GM18867 (cell line): ENCODE measurements at regions not wholly inside any gene's neighbourhood (a gene's known extent, or its start where the extent isn't known, plus 50 kb on each side); places are given as distances from the start of the nearest gene placed in this dataset.
A peak's percentile ranks its signal among the peaks of the same experiment; 100 is the strongest.
"Not testable (repeated sequence)": the region's sequence is repeated elsewhere in the genome, so short reads cannot be mapped to it uniquely, and the experiment has no call there.

Source experiments
- ATAC-seq: cut with Tn5 transposase; IDR thresholded peaks from one replicate; pipeline ENCODE4 v1.9.1; 2021; ENCODE audit warnings: mild to moderate bottlenecking, moderate library complexity; ENCODE audit not compliant: unreplicated experiment

DNA sequence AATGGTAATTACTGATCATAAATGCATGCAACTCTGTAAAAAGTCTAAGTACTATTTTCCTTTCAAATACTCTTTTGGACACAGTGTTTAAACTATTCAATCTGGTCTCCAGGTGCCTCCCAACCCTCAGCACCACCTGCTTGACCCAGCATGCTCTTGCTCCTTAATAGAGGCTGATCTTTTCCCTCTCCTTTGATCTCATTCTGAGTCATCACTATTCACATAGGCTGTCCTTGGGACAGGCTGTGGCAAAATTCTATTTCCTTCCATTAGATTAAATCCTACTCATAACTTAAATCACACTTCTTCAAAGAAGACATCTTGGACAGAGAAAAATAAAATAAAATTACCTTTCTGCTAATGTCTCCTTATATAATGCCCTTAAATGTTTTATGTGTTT, 199.4 kb upstream of the ST8SIA4 start:
- no peak for ATAC-seq

DNA sequence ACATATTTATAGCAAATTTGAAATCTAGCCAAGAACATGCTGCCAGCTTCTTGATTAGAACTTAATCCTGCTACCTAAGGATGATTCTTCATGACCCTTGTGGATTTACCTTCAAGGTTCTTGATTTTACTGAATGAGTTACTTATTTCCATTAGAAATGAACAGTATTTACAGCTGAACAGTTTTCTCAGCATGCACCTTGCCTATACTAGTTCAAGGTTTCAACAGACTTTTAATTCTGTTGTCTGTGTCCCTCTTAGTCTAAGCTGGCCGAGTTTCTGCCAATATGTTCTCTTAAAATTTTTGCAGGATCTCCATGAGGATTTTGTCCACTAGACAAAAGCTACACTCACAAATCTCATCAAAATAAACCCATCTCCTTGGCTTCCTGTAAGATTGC, 188.8 kb upstream of the ST8SIA4 start:
- no peak for ATAC-seq

DNA sequence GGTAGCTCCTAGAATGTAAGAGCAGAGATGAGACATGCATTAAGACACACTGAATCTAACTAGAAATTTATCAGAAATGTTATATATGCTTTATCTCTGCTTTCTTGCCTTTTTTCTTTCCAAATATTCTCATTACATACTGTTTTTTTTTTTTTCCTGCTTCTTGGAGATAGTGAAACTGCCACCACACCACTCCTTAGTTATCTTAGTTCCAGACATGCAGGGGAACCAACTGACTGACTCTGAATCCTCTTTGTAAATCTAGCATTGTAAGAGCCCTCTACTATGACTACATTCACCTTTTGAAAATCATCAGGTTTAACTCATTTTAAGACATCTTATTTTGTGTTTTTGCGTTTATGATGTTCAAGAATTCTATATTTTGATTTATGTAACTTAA, 181.3 kb upstream of the ST8SIA4 start:
- no peak for ATAC-seq

DNA sequence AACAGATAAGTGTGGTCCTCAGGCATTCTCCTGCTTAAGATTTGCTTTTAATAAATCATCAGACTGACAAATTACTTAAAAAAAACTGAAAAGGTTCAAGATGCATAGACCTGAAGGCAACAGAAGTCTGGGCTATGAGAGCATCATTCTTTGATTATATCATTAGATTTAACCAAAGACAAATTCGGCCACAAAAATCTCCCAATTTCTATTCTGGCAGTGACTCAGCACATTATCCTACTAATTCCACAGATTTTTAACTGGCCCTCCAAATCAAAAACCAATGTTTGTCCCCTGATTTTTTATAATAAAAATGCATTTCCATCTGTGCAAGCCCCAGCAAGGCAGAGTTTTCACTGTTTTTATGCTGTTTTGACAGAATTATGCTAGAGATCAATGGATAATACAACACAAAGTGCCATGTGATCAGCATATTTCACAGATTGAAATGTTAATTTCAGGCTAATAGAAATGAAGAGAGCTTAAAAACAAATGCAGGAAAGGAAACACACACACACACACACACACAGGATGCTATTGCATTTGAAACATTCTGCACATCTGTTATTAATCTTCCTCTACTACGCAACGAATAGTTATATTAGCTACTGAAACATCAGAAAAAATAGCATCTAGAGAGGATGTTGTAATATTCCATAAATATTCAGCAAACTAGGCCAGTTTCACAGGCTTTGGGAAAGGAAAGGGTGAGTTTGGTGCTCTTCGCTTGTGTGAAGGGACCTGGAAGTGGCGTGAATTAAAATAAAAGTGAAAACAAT, 177.6 kb upstream of the ST8SIA4 start:
- ATAC-seq, result no peak

DNA sequence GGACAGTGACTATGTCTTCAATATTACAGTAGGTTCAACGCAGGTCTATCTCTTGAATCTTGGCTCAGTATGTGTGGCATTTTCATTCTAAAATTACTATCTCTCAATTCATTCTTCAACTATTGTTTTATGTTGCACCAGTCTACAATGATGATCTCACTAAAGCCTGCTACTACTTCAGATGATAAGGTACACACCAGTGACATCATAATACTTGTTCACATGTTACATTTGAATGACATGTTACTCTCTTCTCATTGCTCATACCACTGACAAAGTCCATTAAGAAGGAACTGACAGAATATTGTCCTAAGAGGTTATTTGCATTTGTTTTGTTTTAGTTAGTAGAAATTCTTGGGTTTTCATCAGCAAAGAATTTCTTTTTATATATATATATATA, 165.2 kb upstream of the ST8SIA4 start:
- ATAC-seq, result no peak

DNA sequence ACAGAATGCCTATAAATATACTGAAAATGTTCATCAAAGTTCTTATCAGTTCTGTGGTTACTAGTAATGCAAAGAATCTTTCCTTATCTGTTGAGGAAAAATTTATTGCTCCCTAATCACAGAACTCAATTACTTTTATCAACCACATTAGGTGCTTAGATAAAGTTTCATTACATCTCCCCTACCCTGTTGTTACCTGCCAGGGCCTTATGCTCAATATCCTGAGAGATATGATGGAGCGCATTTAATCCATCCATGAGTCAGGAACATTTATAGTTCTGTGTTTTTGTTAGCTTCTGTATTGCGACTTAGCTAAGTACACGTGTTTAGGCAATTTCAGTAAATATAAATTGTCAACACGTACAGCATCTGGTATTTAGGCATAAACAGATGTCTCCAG, 164.3 kb upstream of the ST8SIA4 start:
- no peak for ATAC-seq

DNA sequence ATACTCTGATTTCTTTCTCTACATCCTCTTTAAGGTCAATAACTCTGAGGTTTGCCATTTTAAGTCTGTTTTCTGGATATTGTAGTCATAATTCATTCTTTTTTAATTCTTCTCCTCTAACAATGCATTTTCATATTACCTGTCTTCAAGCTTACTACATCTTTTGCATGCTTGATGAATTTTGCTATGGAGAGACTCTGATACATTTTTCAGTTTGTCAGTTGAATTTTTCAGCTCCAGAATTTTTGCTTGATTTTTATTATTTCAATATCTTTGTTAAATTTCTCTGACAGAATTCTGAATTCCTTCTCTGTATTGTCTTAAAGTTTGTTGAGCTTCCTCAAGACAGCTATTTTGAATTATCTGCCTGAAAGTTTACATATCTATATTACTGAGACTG, 159.8 kb upstream of the ST8SIA4 start:
- no peak for ATAC-seq

DNA sequence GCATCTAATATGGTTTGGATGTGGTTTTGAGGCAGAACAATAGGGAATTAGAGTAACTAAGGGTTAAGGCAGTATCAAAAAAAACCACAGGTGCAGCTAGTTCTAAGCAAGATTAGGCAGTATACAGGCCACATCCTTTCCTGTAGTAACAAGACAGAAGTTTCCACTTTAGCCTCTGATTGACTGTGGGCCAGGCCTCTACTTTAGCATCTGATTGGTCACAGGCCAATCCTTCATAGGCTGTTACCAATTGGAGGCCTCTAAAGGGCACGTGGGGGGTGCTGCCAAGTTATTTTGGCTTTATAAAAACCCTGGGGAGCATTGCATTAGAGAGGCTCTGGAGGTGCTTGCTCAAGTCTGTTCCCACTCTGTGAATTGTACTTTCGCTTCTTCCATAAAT, 144.1 kb upstream of the ST8SIA4 start:
- ATAC-seq, result peak; percentile 51

DNA sequence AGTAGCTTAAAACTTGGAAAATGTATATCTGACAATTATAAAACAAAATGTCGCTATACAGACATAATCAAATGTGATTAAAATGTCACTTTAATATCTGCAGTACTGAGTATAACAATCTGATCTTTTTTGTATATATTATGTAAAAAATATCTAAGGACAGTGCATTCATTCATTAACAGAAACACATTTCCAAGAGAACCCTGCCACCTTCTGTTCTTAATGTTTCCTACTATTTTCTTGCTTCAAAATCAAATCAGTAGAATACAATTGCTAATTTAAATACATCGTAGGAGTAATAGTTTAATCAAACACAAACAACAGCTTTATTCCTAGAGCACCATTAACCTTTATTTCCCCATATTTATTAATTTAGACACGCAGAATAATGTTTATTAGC, 142.6 kb upstream of the ST8SIA4 start:
- no peak for ATAC-seq

DNA sequence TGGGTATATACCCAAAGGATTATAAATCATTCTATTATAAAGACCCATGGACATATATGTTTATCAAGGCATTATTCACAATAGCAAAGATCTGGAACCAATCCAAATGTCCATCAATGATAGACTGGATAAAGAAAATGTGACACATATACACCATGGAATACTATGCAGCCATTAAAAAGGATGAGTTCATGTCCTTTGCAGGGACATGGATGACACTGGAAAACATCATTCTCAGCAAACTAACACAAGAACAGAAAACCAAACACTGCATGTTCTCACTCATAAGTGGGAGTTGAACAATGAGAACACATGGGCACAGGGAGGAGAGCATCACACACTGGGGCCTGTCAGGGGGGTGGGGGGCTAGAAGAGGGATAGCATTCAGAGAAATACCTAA, 136.9 kb upstream of the ST8SIA4 start:
- not testable (repeated sequence) for ATAC-seq

DNA sequence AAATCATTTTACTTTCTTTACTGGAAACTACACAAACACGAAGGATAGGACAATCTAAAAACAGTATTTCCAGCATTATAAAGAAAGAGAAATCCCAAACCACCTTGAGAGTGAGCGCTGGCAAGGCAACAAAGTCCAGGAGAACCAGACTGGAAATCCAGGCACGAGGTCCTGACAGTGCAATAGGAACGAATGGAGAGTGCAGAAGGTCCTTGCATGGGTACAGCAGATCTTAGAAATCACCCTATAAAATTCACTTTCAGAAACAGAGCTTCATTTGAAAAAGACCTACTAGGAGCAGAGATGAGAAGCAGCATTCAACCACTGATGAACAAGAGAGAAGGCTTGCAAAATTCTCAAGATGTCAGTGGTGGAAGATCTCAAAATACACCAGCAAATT, 133.7 kb upstream of the ST8SIA4 start:
- ATAC-seq, result no peak

DNA sequence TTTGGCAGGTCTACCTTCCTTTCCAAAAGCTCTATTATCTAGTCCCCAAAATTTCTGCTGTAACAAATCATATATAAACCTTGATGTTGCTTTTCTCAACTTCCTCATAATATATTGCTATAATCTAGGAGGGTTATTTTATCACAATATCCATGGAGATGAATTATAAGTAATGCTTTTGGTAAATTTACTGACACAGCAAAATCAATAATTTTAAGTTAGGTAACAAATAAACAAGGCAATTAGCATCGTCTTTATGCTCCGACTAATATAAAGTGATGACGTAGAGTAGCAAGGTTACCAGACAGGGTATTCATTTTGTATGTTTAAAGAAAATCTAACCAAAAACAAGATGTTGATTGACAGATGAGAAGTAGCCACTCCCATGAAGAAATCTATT, 132.3 kb upstream of the ST8SIA4 start:
- no peak for ATAC-seq

DNA sequence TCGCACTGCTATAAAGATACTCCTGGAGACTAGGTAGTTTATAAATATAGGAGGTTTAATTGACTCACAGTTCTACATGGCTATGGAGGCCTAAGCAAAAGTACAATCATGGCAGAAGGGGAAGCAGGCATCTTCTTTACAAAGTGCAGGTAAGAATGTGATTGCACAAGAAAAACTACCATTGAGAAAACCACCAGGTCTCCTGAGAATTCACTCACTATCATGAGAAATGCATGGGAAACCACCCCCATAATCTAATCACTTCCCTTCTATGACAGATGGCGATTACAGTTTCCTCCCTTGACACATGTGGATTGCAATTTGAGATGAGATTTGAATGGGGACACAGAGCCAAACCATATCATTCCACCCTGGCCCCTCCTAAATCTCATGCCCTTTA, 121.2 kb upstream of the ST8SIA4 start:
- ATAC-seq, result no peak

DNA sequence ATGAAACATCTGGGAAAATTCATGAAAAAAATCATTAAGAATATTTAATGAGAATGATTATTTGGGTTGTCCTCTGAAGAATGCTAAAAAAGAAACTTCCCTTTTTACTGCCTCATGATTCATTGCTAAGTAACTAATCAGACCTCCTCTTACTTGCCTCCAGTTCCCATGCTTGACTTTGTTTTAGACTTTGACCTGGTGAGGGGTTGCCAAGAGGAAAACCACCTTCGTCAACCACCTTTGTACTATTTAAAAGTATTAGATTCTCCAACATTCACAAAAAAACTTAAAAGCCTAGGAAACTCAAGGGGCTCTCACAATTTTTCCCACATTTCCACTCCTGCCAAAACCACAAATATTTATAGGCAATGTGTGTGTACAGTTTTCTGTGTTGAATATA, 115.2 kb upstream of the ST8SIA4 start:
- no peak for ATAC-seq

DNA sequence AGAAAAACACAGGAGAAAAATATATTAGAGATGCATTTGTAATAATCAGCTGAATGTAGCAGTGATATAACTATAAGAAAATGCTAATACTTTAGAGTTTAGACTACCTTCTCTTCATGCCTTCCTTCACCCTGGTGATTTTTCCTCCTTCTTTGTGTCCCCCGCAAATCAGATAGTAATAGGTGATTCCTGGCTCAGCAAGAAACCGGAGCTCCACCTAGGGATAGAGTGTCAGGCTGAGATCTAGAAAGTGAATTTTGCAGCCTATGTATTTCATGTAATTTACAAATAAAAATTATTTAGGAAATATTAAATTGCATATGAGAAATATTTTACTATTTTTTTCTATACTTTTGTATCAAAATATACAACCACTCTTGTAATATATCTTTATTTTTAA, 109.8 kb upstream of the ST8SIA4 start:
- ATAC-seq, result no peak

DNA sequence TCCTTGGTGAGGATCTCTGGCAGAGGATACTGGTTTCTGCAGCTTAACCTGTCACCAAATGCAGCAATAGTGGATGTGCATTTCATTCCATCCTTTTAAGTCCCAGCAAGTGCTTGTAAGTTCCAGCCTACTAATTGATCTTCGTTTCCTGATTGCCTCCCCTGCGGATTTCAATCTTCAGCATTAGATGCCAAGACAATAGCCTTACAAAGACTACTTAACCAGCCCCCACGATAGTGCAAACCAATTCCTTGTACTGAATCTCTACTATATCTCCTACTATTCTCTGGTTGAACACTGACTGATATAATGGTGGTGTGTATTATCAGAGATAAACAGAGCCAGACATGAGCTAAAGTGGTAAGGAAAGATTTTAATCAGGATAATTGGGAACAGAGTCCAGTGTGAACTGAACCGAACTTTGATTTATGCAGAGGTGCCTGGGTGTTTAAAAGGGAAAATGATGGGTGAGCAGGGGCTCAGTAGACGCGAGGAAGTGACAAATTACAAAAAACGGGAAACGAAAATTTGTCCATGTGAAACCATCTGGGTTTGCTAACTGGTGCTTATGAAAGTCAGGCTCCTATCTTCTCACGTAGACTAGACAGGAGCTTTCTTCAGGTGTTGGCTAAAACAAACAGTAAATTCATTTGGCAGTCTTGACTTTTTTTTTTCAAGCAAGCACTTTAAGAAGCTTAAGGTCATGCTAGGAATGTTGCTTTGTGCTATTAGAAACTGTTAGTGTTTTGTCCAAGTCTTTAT, 106.9 kb upstream of the ST8SIA4 start:
- peak; percentile 93 for ATAC-seq

DNA sequence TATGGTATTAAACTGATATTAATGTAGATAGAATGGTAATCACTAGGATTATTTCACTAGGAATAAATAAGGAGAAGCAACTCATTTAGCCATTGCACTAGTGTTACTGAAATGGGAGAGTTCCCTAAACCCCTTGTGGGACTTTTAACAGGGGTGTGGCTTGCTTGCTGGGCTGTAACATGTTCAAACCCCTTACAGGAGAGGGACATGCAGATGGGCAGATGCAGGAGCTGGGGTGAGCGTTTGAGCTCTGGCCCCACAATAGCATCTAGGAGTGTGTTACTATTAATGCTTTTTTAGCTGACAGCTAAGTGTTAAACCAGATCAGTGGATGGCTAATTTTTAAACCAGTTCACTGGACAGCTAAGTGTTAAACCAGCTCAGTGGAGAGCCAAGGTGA, 89.3 kb upstream of the ST8SIA4 start:
- ATAC-seq, result no peak

DNA sequence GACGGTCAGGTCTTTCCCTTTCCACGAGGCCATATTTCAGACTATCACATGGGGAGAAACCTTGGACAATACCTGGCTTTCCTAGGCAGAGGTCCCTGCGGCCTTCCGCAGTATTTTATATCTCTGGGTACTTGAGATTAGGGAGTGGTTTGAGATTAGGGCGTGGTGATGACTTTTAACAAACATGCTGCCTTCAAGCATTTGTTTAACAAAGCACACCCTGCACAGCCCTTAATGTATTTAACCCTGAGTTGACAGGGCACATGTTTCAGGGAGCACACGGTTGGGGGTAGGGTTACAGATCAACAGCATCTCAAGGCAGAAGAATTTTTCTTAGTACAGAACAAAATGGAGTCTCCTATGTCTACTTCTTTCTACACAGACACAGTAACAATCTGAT, 80.5 kb upstream of the ST8SIA4 start:
- ATAC-seq, result not testable (repeated sequence)

DNA sequence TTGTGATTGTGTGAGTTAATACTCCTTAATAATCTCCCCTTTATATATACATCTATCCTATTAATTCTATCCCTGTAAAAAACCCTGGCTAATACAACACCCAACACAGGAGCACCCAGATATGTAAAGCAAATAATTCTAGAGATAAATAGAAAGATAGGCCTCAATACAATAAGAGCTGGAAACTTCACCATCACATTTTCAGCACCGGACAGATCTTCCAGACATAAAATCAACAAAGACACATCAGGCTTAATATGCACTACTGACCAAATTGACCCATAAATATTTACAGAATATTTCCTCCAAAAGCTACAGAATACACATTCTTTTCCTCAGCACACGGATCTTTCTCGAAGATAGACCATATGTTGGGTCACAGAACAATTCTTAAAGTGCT, 71.0 kb upstream of the ST8SIA4 start:
- no peak for ATAC-seq

DNA sequence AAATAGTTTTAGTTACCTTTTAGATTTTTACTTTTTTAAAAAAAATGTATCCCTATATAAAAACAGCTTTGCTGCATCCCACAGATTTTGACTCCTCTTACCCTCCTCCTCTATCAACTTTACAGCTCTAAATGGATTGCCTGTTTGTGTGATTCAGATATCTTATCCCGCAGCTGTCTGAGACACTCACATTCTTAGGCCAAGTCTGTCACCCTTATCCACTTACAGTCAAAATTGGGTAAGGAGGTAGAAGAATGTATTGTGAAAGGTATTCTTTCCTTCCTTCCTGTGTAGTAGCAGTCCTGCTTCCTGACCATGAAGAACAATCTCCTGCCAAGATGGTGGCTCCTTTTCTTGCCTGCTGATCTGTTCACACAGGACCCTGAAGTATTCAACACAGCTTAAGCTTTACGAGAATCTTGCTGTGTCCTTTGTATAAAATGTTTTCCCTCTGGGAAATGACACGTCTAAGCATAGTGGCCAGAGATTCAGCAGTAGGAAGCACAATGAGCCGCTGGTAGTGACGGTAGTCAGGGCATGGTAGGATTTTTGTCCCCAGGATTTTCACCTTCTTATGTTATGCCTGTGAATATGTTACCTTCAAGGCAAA, 67.7 kb upstream of the ST8SIA4 start:
- ATAC-seq, result no peak

DNA sequence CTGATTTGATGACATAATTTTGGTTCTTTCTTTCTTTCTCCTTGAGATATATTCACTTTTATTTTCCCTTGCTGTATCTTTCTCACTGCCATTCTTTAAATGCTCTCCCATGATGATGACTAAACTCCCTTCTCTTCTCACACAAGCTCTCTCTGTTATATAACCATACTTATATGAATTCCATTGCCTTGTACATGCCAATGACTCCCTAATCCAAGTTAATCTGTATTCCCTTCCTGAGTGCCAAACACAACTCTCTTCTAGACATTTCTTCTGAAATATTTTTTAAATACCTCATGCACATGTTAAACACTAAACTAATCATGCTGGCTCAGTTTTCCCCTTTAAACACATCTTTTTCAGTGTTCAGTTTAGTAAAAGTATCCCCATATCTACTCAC, 62.2 kb upstream of the ST8SIA4 start:
- ATAC-seq, result no peak
